Mesothelial cell of epicardium (in vitro differentiated cells): ENCODE measurements at regions not wholly inside any gene's neighbourhood (a gene's known extent, or its start where the extent isn't known, plus 50 kb on each side); places are given as distances from the start of the nearest gene placed in this dataset.

Experiments
- DNase-seq, 2 experiments: peaks; one replicate each; pipeline ENCODE4 v3.0.0; 2021; ENCODE audit warnings: low spot score in 2 of 2; ENCODE audit not compliant: unreplicated experiment in 2 of 2
- H3K27ac Mint-ChIP-seq: 2 replicates; pipeline ENCODE4 v1.8.0; 2021; ENCODE audit warnings: mixed read lengths
- H3K27me3 Mint-ChIP-seq: 2 replicates; pipeline ENCODE4 v1.8.0; 2021; ENCODE audit warnings: low read depth, mixed read lengths
- H3K36me3 Mint-ChIP-seq: 2 replicates; pipeline ENCODE4 v1.8.0; 2021; ENCODE audit warnings: mixed read lengths
- H3K4me1 Mint-ChIP-seq: 2 replicates; pipeline ENCODE4 v1.8.0; 2021; ENCODE audit warnings: mixed read lengths
- H3K4me3 Mint-ChIP-seq: 2 replicates; pipeline ENCODE4 v1.8.0; 2021; ENCODE audit warnings: mild to moderate bottlenecking, moderate library complexity, mixed read lengths
- H3K9me3 Mint-ChIP-seq: 2 replicates; pipeline ENCODE4 v1.8.0; 2021; ENCODE audit warnings: mixed read lengths
- CTCF ChIP-seq: fragments of 200-600 bp; sonication (generic); IDR thresholded peaks from one replicate; pipeline ENCODE4 v1.5.0; 2021; ENCODE audit warnings: antibody characterized with exemption; ENCODE audit not compliant: unreplicated experiment

GRCh38 chr13:78884571-78884970 lies 225.6 kb upstream of the OBI1 start:
- Mint-ChIP-seq H3K27me3 (peaks cover 61% of the 10 kb centered on the region), H3K27ac (no peak overlapping the region), H3K4me3 (no peak overlapping the region), H3K36me3 (no peaks in the 10 kb centered on the region), H3K9me3 (no peaks in the 10 kb centered on the region), H3K4me1 (peaks cover 6% of the 10 kb centered on the region)
- TF ChIP-seq CTCF: no peak
- DNase-seq: no peak

GRCh38 chr13:78881751-78882150 lies 222.8 kb upstream of the OBI1 start:
- Mint-ChIP-seq H3K9me3 (peaks cover 9% of the 10 kb centered on the region), H3K27ac (no peak overlapping the region), H3K27me3 (peaks cover 55% of the 10 kb centered on the region), H3K4me3 (no peak overlapping the region), H3K4me1 (peaks cover 6% of the 10 kb centered on the region), H3K36me3 (no peaks in the 10 kb centered on the region)
- no peak for DNase-seq
- no peak for TF ChIP-seq CTCF

GRCh38 chr13:78881054-78881453 lies 222.1 kb upstream of the OBI1 start:
- H3K9me3 Mint-ChIP-seq: peaks cover 9% of the 10 kb centered on the region
- no peak for TF ChIP-seq CTCF
- peaks cover 6% of the 10 kb centered on the region for H3K4me1 Mint-ChIP-seq
- no peak overlapping the region for H3K27ac Mint-ChIP-seq
- H3K27me3 Mint-ChIP-seq: peaks cover 55% of the 10 kb centered on the region
- H3K4me3 Mint-ChIP-seq: no peak overlapping the region
- no peaks in the 10 kb centered on the region for H3K36me3 Mint-ChIP-seq
- no peak for DNase-seq

GRCh38 chr13:78876915-78877549 lies 218.1 kb upstream of the OBI1 start:
- no peaks in the 10 kb centered on the region for H3K36me3 Mint-ChIP-seq
- no peak for DNase-seq
- no peak overlapping the region for H3K27ac Mint-ChIP-seq
- peaks cover 6% of the 10 kb centered on the region for H3K4me1 Mint-ChIP-seq
- no peak overlapping the region for H3K4me3 Mint-ChIP-seq
- peaks cover 52% of the 10 kb centered on the region for H3K27me3 Mint-ChIP-seq
- H3K9me3 Mint-ChIP-seq: peaks cover 9% of the 10 kb centered on the region
- TF ChIP-seq CTCF: no peak

GRCh38 chr13:78875792-78876580 lies 217.0 kb upstream of the OBI1 start:
- Mint-ChIP-seq H3K4me1 (no peaks in the 10 kb centered on the region), H3K27me3 (peaks cover 47% of the 10 kb centered on the region), H3K36me3 (no peaks in the 10 kb centered on the region), H3K27ac (no peak overlapping the region), H3K4me3 (no peak overlapping the region), H3K9me3 (peaks cover 9% of the 10 kb centered on the region)
- no peak for TF ChIP-seq CTCF
- no peak for DNase-seq
